GM19240 (cell line): ENCODE measurements at regions not wholly inside any gene's neighbourhood (a gene's known extent, or its start where the extent isn't known, plus 50 kb on each side); places are given as distances from the start of the nearest gene placed in this dataset.

Experiments
- DNase-seq: peaks from one replicate; pipeline ENCODE4 v3.0.0; 2011; ENCODE audit warnings: low spot score; ENCODE audit not compliant: insufficient read length

- DNase-seq, result no peak
Observed at GRCh38 chr2:6510532-6510931, 355.2 kb downstream of the CMPK2 start.

GRCh38 chr2:6512589-6512988 lies 353.1 kb downstream of the CMPK2 start:
- no peak for DNase-seq

- no peak for DNase-seq
Observed at GRCh38 chr2:6516674-6517073, 349.0 kb downstream of the CMPK2 start.

- DNase-seq, result no peak
Observed at GRCh38 chr2:6518361-6518760, 347.3 kb downstream of the CMPK2 start.

GRCh38 chr2:6523476-6523875 lies 342.2 kb downstream of the CMPK2 start:
- DNase-seq, result no peak

GRCh38 chr2:6524691-6525474 lies 340.8 kb downstream of the CMPK2 start:
- no peak for DNase-seq

GRCh38 chr2:6525475-6525964 lies 340.2 kb downstream of the CMPK2 start:
- no peak for DNase-seq

GRCh38 chr2:6526093-6526824 lies 339.4 kb downstream of the CMPK2 start:
- DNase-seq, result no peak

GRCh38 chr2:6531304-6531703 lies 334.4 kb downstream of the CMPK2 start:
- no peak for DNase-seq

- DNase-seq, result no peak
Observed at GRCh38 chr2:6535572-6535971, 330.1 kb downstream of the CMPK2 start.

GRCh38 chr2:6538607-6539006 lies 327.1 kb downstream of the CMPK2 start:
- no peak for DNase-seq

GRCh38 chr2:6545336-6545735 lies 320.4 kb downstream of the CMPK2 start:
- no peak for DNase-seq

- DNase-seq, result no peak
Observed at GRCh38 chr2:6545795-6546194, 319.9 kb downstream of the CMPK2 start.

- DNase-seq, result no peak
Observed at GRCh38 chr2:6554466-6554865, 311.2 kb downstream of the CMPK2 start.

- DNase-seq, result no peak
Observed at GRCh38 chr2:6556755-6557154, 309.0 kb downstream of the CMPK2 start.

GRCh38 chr2:6557737-6558136 lies 308.0 kb downstream of the CMPK2 start:
- DNase-seq, result no peak

- DNase-seq, result no peak
Observed at GRCh38 chr2:6562771-6563170, 302.9 kb downstream of the CMPK2 start.

GRCh38 chr2:6564326-6564725 lies 301.4 kb downstream of the CMPK2 start:
- no peak for DNase-seq

GRCh38 chr2:6574121-6574520 lies 291.6 kb downstream of the CMPK2 start:
- DNase-seq, result no peak

GRCh38 chr2:6576302-6576701 lies 289.4 kb downstream of the CMPK2 start:
- no peak for DNase-seq

GRCh38 chr2:6577960-6578359 lies 287.7 kb downstream of the CMPK2 start:
- no peak for DNase-seq

- DNase-seq, result no peak
Observed at GRCh38 chr2:6578416-6578815, 287.3 kb downstream of the CMPK2 start.

- no peak for DNase-seq
Observed at GRCh38 chr2:6579281-6579680, 286.4 kb downstream of the CMPK2 start.
